HEK293 (cell line): ENCODE measurements at regions not wholly inside any gene's neighbourhood (a gene's known extent, or its start where the extent isn't known, plus 50 kb on each side); places are given as distances from the start of the nearest gene placed in this dataset.

Experiments
- CTCF ChIP-seq: fragments of 450-650 bp; formaldehyde crosslinking; IDR thresholded peaks from 2 replicates; pipeline ENCODE4 v1.5.1; 2016; ENCODE audit warnings: missing biosample characterization, missing genetic modification characterization
- PBX3 ChIP-seq: sonication (generic); formaldehyde crosslinking; IDR thresholded peaks from 2 replicates; pipeline ENCODE4 v1.8.1; 2022; ENCODE audit warnings: mild to moderate bottlenecking, moderate library complexity, missing genetic modification reagents
- REST ChIP-seq: fragments of 450-650 bp; formaldehyde crosslinking; IDR thresholded peaks from 2 replicates; pipeline ENCODE4 v1.5.1; 2016; ENCODE audit warnings: missing biosample characterization, missing genetic modification characterization
- TCF7L2 ChIP-seq: IDR thresholded peaks from 2 replicates; pipeline ENCODE4 v1.6.1; 2011; ENCODE audit warnings: low read depth, mild to moderate bottlenecking, inconsistent platforms, low read length, moderate library complexity, borderline replicate concordance
- YY1 ChIP-seq: fragments of 450-650 bp; formaldehyde crosslinking; IDR thresholded peaks from 2 replicates; pipeline ENCODE4 v1.5.1; 2018; ENCODE audit warnings: missing biosample characterization, missing genetic modification characterization
- ZBTB20 ChIP-seq: fragments of 450-650 bp; formaldehyde crosslinking; IDR thresholded peaks from 2 replicates; pipeline ENCODE4 v1.5.1; 2016; ENCODE audit warnings: missing biosample characterization, missing genetic modification characterization
- ZNF121 ChIP-seq: fragments of 450-650 bp; formaldehyde crosslinking; IDR thresholded peaks from 2 replicates; pipeline ENCODE4 v1.5.1; 2016; ENCODE audit warnings: missing biosample characterization, missing genetic modification characterization
- ZNF132 ChIP-seq: fragments of 450-650 bp; formaldehyde crosslinking; IDR thresholded peaks from 2 replicates; pipeline ENCODE4 v1.5.1; 2017; ENCODE audit warnings: missing biosample characterization, missing genetic modification characterization, borderline replicate concordance
- ZNF24 ChIP-seq: fragments of 450-650 bp; formaldehyde crosslinking; IDR thresholded peaks from 2 replicates; pipeline ENCODE4 v1.5.1; 2016; ENCODE audit warnings: missing biosample characterization, missing genetic modification characterization
- ZNF548 ChIP-seq: fragments of 450-650 bp; formaldehyde crosslinking; IDR thresholded peaks from 2 replicates; pipeline ENCODE4 v1.5.1; 2016; ENCODE audit warnings: missing biosample characterization, missing genetic modification characterization
- ZNF76 ChIP-seq: fragments of 450-650 bp; formaldehyde crosslinking; IDR thresholded peaks from 2 replicates; pipeline ENCODE4; 2016; ENCODE audit warnings: low read depth, missing biosample characterization, missing genetic modification characterization, borderline replicate concordance
- ZNF777 ChIP-seq: fragments of 450-650 bp; formaldehyde crosslinking; IDR thresholded peaks from 2 replicates; pipeline ENCODE4 v1.5.1; 2017; ENCODE audit warnings: missing biosample characterization, missing genetic modification characterization, borderline replicate concordance
- ZNF837 ChIP-seq: fragments of 450-650 bp; formaldehyde crosslinking; IDR thresholded peaks from 2 replicates; pipeline ENCODE4 v1.5.1; 2016; ENCODE audit warnings: missing biosample characterization, missing genetic modification characterization
- TF ChIP-seq, protein P1 (sequence below): fragments of 450-650 bp; formaldehyde crosslinking; IDR thresholded peaks from 2 replicates; pipeline ENCODE4 v1.5.1; 2016; ENCODE audit warnings: missing biosample characterization, missing genetic modification characterization

- TF ChIP-seq CTCF (tag by site-specific recombination): no peak
- TF ChIP-seq ZNF548 (tag by site-specific recombination): no peak
- no peak for TF ChIP-seq ZNF24 (tag by site-specific recombination)
- TF ChIP-seq ZNF777 (tag by site-specific recombination): no peak
- TF ChIP-seq ZNF837 (tag by site-specific recombination): no peak
- TF ChIP-seq ZBTB20: no peak
- TF ChIP-seq ZNF132 (tag by site-specific recombination): no peak
- TF ChIP-seq YY1 (tag by site-specific recombination): no peak
- no peak for TF ChIP-seq ZNF121 (tag by site-specific recombination)
- TF ChIP-seq TCF7L2: no peak
- no peak for TF ChIP-seq ZNF76
- no peak for TF ChIP-seq REST
- TF ChIP-seq, protein P1, sequence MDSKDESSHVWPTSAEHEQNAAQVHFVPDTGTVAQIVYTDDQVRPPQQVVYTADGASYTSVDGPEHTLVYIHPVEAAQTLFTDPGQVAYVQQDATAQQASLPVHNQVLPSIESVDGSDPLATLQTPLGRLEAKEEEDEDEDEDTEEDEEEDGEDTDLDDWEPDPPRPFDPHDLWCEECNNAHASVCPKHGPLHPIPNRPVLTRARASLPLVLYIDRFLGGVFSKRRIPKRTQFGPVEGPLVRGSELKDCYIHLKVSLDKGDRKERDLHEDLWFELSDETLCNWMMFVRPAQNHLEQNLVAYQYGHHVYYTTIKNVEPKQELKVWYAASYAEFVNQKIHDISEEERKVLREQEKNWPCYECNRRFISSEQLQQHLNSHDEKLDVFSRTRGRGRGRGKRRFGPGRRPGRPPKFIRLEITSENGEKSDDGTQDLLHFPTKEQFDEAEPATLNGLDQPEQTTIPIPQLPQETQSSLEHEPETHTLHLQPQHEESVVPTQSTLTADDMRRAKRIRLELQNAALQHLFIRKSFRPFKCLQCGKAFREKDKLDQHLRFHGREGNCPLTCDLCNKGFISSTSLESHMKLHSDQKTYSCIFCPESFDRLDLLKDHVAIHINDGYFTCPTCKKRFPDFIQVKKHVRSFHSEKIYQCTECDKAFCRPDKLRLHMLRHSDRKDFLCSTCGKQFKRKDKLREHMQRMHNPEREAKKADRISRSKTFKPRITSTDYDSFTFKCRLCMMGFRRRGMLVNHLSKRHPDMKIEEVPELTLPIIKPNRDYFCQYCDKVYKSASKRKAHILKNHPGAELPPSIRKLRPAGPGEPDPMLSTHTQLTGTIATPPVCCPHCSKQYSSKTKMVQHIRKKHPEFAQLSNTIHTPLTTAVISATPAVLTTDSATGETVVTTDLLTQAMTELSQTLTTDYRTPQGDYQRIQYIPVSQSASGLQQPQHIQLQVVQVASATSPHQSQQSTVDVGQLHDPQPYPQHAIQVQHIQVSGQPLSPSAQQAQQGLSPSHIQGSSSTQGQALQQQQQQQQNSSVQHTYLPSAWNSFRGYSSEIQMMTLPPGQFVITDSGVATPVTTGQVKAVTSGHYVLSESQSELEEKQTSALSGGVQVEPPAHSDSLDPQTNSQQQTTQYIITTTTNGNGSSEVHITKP (tag by site-specific recombination): no peak
- no peak for TF ChIP-seq PBX3
Measured at GRCh38 chr9:134491196-134491835, 150.3 kb upstream of the COL5A1 start.
